ENCODE measurements at regions not wholly inside any gene's neighbourhood (a gene's known extent, or its start where the extent isn't known, plus 50 kb on each side); places are given as distances from the start of the nearest gene placed in this dataset.

- DNase-seq (no peak), ATAC-seq (no peak)
- H3K4me3 ChIP-seq: no peak overlapping the region
- TF ChIP-seq CTCF (IDR thresholded peaks at IDR 0.05): no peak
- intact Hi-C loops (cut with DNase I, micrococcal nuclease): no loop called here
- no peaks in the 10 kb centered on the region for H3K4me1 ChIP-seq (ENCODE audit: low read depth)
- no peaks in the 10 kb centered on the region for H3K36me3 ChIP-seq (ENCODE audit: low read depth)
- H3K9me3 ChIP-seq: no peaks in the 10 kb centered on the region
Observed at GRCh38 chr1:5198328-5198727, 543.9 kb downstream of the AJAP1 start.

- H3K4me3 ChIP-seq: no peak overlapping the region
- intact Hi-C loops (cut with DNase I, micrococcal nuclease): no loop called here
- H3K36me3 ChIP-seq (ENCODE audit: low read depth): no peaks in the 10 kb centered on the region
- H3K9me3 ChIP-seq: no peaks in the 10 kb centered on the region
- no peak for TF ChIP-seq CTCF (IDR thresholded peaks at IDR 0.05)
- H3K4me1 ChIP-seq (ENCODE audit: low read depth): no peaks in the 10 kb centered on the region
- no peak for DNase-seq
- no peak for ATAC-seq
Observed at GRCh38 chr1:5191470-5191869, 537.1 kb downstream of the AJAP1 start.

GRCh38 chr1:5189384-5189783 lies 535.0 kb downstream of the AJAP1 start:
- H3K4me1 ChIP-seq (ENCODE audit: low read depth): no peaks in the 10 kb centered on the region
- H3K4me3 ChIP-seq: no peak overlapping the region
- DNase-seq (no peak), ATAC-seq (no peak)
- no peak for TF ChIP-seq CTCF (IDR thresholded peaks at IDR 0.05)
- H3K36me3 ChIP-seq (ENCODE audit: low read depth): no peaks in the 10 kb centered on the region
- intact Hi-C loops (cut with DNase I, micrococcal nuclease): no loop called here
- no peaks in the 10 kb centered on the region for H3K9me3 ChIP-seq

- DNase-seq (no peak), ATAC-seq (no peak)
- Histone ChIP-seq H3K36me3 (ENCODE audit: low read depth) (no peaks in the 10 kb centered on the region), H3K4me3 (no peak overlapping the region), H3K4me1 (ENCODE audit: low read depth) (no peaks in the 10 kb centered on the region), H3K9me3 (no peaks in the 10 kb centered on the region)
- no peak for TF ChIP-seq CTCF (IDR thresholded peaks at IDR 0.05)
- intact Hi-C loops (cut with DNase I, micrococcal nuclease): no loop called here
Observed at GRCh38 chr1:5165762-5166161, 511.4 kb downstream of the AJAP1 start.

- DNase-seq (no peak), ATAC-seq (no peak)
- Histone ChIP-seq H3K36me3 (ENCODE audit: low read depth) (no peaks in the 10 kb centered on the region), H3K4me1 (ENCODE audit: low read depth) (no peaks in the 10 kb centered on the region), H3K9me3 (no peaks in the 10 kb centered on the region), H3K4me3 (no peak overlapping the region)
- no peak for TF ChIP-seq CTCF (IDR thresholded peaks at IDR 0.05)
- intact Hi-C loops (cut with DNase I, micrococcal nuclease): no loop called here
Observed at GRCh38 chr1:5164158-5164557, 509.7 kb downstream of the AJAP1 start.

- Histone ChIP-seq H3K4me3 (no peak overlapping the region), H3K4me1 (ENCODE audit: low read depth) (no peaks in the 10 kb centered on the region), H3K9me3 (no peaks in the 10 kb centered on the region), H3K36me3 (ENCODE audit: low read depth) (no peaks in the 10 kb centered on the region)
- ATAC-seq (no peak), DNase-seq (no peak)
- intact Hi-C loops (cut with DNase I, micrococcal nuclease): no loop called here
- no peak for TF ChIP-seq CTCF (IDR thresholded peaks at IDR 0.05)
Observed at GRCh38 chr1:5161372-5161771, 507.0 kb downstream of the AJAP1 start.

Data from mucosa of descending colon (tissue), 3 donors.